Stimulated activated CD4-positive, alpha-beta T cell treated with anti-CD3 and anti-CD28 coated beads, Interleukin-4, amount 100 ng/mL, for 48 hours (primary cell): ENCODE measurements at regions not wholly inside any gene's neighbourhood (a gene's known extent, or its start where the extent isn't known, plus 50 kb on each side); places are given as distances from the start of the nearest gene placed in this dataset.

Experiments used
- DNase-seq, 2 donors: peaks; one replicate each; pipeline ENCODE4 v3.0.0-alpha.2; 2020; ENCODE audit warnings: low read depth in 2 of 2

GRCh38 chr3:162810776-162811175, 1314.2 kb downstream of the OTOL1 start:
- DNase-seq = no peak

- DNase-seq = no peak
Observed at GRCh38 chr3:162842549-162843216, 1346.1 kb downstream of the OTOL1 start.

GRCh38 chr3:162845918-162846317, 1349.3 kb downstream of the OTOL1 start:
- DNase-seq = no peak

GRCh38 chr3:162847511-162847910, 1350.9 kb downstream of the OTOL1 start:
- DNase-seq = no peak

GRCh38 chr3:162863579-162863978, 1367.0 kb downstream of the OTOL1 start:
- DNase-seq = no peak

GRCh38 chr3:162865466-162865865, 1368.9 kb downstream of the OTOL1 start:
- DNase-seq = no peak

- no peak for DNase-seq
Observed at GRCh38 chr3:162879021-162879562, 1382.5 kb downstream of the OTOL1 start.

GRCh38 chr3:162884373-162884772, 1387.8 kb downstream of the OTOL1 start:
- DNase-seq = no peak

GRCh38 chr3:162892921-162893793, 1396.5 kb downstream of the OTOL1 start:
- DNase-seq = no peak

- no peak for DNase-seq
Observed at GRCh38 chr3:162897291-162897690, 1400.7 kb downstream of the OTOL1 start.

- no peak for DNase-seq
Observed at GRCh38 chr3:162932503-162932902, 1435.9 kb downstream of the OTOL1 start.

- DNase-seq = no peak
Observed at GRCh38 chr3:162933656-162934055, 1437.0 kb downstream of the OTOL1 start.

GRCh38 chr3:162936706-162937105, 1440.1 kb downstream of the OTOL1 start:
- no peak for DNase-seq

GRCh38 chr3:162938083-162938482, 1441.5 kb downstream of the OTOL1 start:
- DNase-seq = no peak

GRCh38 chr3:162945626-162946025, 1449.0 kb downstream of the OTOL1 start:
- DNase-seq = no peak

- no peak for DNase-seq
Observed at GRCh38 chr3:162956711-162957110, 1460.1 kb downstream of the OTOL1 start.

- no peak for DNase-seq
Observed at GRCh38 chr3:162960269-162960668, 1463.7 kb downstream of the OTOL1 start.

GRCh38 chr3:162970292-162970691, 1473.7 kb downstream of the OTOL1 start:
- DNase-seq = no peak

- no peak for DNase-seq
Observed at GRCh38 chr3:162971715-162972114, 1475.1 kb downstream of the OTOL1 start.

GRCh38 chr3:162973428-162973917, 1476.9 kb downstream of the OTOL1 start:
- DNase-seq = no peak

- no peak for DNase-seq
Observed at GRCh38 chr3:162978136-162978535, 1481.5 kb downstream of the OTOL1 start.

- no peak for DNase-seq
Observed at GRCh38 chr3:162984746-162985145, 1488.1 kb downstream of the OTOL1 start.
